ENCODE measurements at regions not wholly inside any gene's neighbourhood (a gene's known extent, or its start where the extent isn't known, plus 50 kb on each side); places are given as distances from the start of the nearest gene placed in this dataset.
"Not testable (repeated sequence)": the region's sequence is repeated elsewhere in the genome, so short reads cannot be mapped to it uniquely, and the experiment has no call there.

- TF ChIP-seq CTCF (IDR thresholded peaks at IDR 0.05; ENCODE audit: insufficient read depth, low read depth, low read length): no peak
- no peak for DNase-seq (ENCODE audit: low read depth)
- H3K4me3 ChIP-seq (ENCODE audit: low read depth, low read length): no peak overlapping the region
These were observed 934.5 kb downstream of the TMEM121 start for GRCh38 chr14:106460916-106461315.

DNA sequence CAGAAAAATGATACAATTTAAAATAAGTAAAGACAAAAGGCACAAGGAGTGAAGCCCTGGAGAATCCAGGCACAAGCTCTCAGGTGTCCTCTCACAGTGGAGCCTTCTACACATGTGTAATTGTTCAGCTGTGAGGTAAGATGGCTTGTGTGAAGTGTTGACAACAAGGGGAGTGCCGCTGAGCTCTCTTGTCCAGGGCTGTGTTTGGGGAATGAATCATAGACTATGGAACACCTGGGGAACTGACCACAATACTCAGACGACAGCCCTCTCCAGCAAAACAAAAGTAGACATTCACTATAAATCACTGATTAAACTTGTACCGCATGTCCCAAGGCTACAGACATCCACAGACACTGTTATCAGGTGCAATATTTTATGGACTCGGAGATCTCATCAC lies 940.1 kb downstream of the TMEM121 start:
- not testable (repeated sequence) for DNase-seq (ENCODE audit: low read depth); H3K4me3 ChIP-seq (ENCODE audit: low read depth, low read length)

DNA sequence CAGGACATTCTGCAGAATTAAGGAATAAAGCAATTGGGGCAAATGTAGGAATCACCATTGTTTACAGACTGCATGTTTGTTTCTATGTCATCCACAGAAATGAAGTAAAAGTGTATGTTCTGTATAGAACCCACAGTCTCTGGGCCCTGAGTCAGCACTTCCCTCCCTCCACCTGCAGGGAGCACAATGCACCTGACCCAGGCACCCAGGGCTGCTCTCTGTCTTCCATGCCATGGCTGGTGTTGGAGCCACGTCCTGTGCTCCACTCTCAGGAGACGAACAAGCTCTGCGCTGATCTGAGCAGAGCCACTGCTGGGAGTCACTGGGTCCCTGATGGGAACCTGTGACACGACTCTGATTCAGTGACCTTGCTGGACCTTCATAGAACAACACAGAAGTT lies 942.5 kb downstream of the TMEM121 start:
- H3K4me3 ChIP-seq (ENCODE audit: low read depth, low read length); DNase-seq (ENCODE audit: low read depth): not testable (repeated sequence)

- not testable (repeated sequence) for DNase-seq (ENCODE audit: low read depth); H3K4me3 ChIP-seq (ENCODE audit: low read depth, low read length)
These were observed 943.6 kb downstream of the TMEM121 start for GRCh38 chr14:106470028-106470427.

DNA sequence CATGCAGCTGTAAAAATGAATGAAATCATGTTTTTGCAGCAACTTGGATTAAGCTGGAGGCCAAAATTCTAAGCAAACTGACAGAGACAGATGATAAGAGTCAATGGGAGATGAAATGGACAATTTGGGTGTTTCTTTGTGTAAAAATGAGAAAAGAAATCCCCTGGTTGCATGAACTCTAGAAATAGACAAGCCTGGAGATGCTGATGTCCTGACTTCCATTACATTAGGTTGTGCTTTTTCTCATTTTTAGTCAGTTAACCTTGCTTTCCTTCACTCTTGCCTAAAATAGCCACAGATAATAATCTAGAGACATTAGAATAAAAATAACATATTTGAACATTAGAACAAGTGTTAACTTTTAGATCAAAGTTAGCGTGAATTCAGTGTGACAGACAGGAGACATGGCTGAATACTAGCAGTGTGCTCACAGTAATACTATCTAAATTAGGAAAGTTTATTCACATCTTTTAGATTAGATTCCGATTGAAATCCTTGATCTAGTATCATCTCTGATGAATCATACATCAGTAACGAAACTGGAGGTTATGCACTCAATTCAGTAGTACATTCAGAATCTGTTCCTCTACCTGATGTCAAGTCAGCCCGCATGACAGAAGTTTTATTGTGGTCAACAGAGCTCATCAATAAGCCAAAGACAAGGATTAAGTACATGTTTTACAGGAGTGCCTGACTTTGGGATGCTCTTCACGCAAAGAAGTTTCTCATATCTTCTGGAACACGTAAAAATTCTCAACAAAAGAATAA lies 948.1 kb downstream of the TMEM121 start:
- DNase-seq (ENCODE audit: low read depth); H3K4me3 ChIP-seq (ENCODE audit: low read depth, low read length): not testable (repeated sequence)

DNA sequence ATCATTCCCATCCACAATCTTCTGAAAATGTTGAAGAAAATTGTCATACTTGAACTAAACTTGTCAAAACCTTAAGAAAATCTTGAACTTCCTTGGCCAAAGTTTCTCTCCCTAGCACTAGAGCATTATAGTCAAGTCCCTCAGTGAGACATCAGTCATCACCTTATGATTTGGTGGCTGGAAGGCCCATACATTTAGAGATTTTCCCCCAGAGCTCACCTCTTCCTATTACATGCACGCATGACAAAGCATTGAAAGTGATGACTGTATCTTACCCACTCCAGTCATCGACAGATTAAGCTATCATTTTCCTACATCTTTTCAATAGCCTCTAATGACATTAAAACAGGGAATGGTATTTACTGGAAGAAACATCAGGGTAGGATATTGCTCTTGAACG lies 948.8 kb downstream of the TMEM121 start:
- not testable (repeated sequence) for DNase-seq (ENCODE audit: low read depth); H3K4me3 ChIP-seq (ENCODE audit: low read depth, low read length)

DNA sequence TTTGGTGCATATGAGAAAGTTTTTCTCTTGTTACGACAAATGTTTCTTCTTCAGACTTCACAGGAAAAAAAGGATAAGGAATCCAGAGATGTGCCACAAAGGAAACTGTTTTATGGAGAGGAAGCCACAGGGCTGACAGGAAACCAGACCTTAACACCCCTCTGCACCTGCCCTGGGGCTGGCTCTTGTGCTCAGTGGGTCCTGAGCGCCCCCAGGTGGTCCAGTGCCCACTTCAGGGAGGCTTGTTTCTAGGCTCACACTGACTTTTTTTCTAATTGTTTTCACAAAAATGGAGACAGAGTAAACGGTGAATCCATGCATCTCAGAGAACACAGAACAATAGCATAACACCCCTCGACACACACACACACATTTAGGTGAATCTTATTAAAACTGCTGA lies 951.2 kb downstream of the TMEM121 start:
- DNase-seq (ENCODE audit: low read depth): not testable (repeated sequence)

GRCh38 chr14:106480287-106480686 lies 953.9 kb downstream of the TMEM121 start:
- H3K4me3 ChIP-seq (ENCODE audit: low read depth, low read length); DNase-seq (ENCODE audit: low read depth): not testable (repeated sequence)

More for the DNA sequence above, 951.2 kb downstream of the TMEM121 start:
- H3K4me3 ChIP-seq (ENCODE audit: low read depth, low read length): not testable (repeated sequence)

- H3K4me3 ChIP-seq (ENCODE audit: low read depth, low read length); DNase-seq (ENCODE audit: low read depth): not testable (repeated sequence)
These were observed 955.8 kb downstream of the TMEM121 start for GRCh38 chr14:106482213-106482612.

DNA sequence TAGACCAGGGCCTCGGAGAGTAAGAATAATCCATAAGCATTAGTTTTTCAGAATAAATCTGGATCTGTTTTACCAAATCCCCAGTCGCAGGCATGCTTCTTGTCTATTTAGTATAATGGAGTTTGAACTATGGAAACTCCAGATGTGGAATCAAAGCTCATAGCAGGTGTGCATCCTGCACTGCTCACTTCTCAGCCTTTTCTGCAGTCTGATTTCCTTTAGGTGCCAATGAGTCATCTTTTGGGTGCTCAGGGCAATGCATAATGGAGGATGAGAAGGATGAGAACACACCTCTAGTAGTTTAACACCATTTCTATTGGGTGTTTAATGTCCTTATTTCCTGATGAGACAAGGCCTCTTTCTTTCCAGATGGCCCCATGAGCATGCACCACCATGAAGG lies 961.2 kb downstream of the TMEM121 start:
- H3K4me3 ChIP-seq (ENCODE audit: low read depth, low read length): no peak overlapping the region
- DNase-seq (ENCODE audit: low read depth): no peak
- TF ChIP-seq CTCF (IDR thresholded peaks at IDR 0.05; ENCODE audit: insufficient read depth, low read depth, low read length): no peak

GRCh38 chr14:106488291-106488690 lies 961.9 kb downstream of the TMEM121 start:
- no peak for DNase-seq (ENCODE audit: low read depth)
- TF ChIP-seq CTCF (IDR thresholded peaks at IDR 0.05; ENCODE audit: insufficient read depth, low read depth, low read length): no peak
- no peak overlapping the region for H3K4me3 ChIP-seq (ENCODE audit: low read depth, low read length)

All from fibroblast of villous mesenchyme (primary cell).